NCI-H1105 treated with DMSO at 0.1 percent for 48 hours (cell line): ENCODE measurements at regions not wholly inside any gene's neighbourhood (a gene's known extent, or its start where the extent isn't known, plus 50 kb on each side); places are given as distances from the start of the nearest gene placed in this dataset.
A peak's percentile ranks its signal among the peaks of the same experiment; 100 is the strongest.

Experiments
- DNase-seq: peaks from one replicate; lab custom pipeline; 2025; lab: John Stamatoyannopoulos, UW

DNA sequence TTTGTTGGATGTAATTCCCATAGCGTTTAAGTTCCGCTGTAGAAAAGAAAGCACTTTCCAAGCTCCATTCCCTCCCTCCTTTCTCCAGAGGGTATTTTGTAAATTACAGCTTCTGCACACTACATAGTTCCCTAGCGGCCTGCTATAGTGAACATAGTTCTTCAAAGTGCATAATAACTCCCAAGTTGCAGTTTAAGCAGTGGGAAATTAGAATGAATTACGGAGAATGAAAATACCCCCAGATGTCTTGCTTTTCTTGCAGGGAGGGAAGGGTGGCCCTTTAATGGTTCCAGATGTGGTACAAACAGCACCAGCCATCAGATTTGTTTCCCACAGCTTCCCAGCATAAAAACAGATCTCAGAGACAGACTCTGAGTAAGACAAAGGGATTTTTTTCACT lies 893.9 kb downstream of the SUCLG1 start:
- DNase-seq: no peak

DNA sequence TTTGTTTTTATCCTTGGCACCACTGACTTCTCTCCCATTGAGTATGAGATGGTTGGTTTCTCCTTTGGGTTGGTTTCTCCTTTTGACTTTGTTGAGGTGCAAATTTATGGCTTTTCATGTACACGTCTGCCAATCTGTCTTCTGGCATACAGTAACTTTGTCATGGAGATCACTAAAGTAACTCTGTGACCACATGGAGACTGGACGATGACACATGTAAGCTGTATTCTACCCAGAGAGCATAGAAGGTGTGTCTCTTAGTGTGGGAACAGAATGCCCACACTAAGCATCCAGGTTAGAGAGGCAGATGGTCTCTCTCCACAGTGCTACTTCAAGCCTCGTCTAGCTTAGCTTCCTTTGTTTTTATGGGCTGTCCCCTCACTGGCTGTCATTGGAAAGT lies 897.5 kb downstream of the SUCLG1 start:
- no peak for DNase-seq

DNA sequence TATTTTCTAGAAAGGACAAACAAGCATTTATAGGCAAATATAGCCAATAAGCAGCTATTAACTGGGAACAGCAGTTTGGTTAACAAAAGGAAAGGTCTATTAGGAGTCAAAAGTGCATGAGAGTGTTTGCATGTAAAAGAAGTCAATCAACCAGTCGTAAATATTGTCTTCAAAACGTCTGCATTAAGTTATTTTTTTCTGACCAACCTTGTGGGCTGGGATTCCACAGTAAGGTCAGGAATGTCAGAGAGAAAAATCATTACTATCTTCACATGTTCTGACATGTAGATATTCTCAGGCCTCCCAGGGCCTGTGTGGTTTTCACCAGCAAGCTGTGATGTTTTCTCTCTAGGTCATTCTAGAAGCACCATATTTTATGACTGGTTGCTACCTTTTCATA lies 922.5 kb downstream of the SUCLG1 start:
- DNase-seq: no peak

DNA sequence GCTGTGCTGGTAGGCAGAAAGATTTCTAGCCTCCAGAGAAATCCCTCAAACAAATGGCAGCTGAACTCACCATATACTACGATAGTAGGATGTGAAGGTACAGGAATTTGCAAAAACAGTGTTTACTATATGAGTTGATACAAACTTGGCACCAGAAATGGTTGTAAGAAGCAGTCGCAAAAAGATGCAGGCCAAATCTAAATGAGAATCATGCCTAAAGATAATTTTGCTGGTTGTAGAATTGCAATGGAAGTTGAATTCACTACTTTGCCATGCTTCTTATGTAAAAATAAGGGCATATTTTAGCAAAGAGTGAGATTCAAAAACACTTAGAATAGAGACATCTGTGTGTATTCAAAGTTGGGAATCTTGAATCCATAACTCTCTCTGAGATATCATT lies 924.7 kb downstream of the SUCLG1 start:
- no peak for DNase-seq

DNA sequence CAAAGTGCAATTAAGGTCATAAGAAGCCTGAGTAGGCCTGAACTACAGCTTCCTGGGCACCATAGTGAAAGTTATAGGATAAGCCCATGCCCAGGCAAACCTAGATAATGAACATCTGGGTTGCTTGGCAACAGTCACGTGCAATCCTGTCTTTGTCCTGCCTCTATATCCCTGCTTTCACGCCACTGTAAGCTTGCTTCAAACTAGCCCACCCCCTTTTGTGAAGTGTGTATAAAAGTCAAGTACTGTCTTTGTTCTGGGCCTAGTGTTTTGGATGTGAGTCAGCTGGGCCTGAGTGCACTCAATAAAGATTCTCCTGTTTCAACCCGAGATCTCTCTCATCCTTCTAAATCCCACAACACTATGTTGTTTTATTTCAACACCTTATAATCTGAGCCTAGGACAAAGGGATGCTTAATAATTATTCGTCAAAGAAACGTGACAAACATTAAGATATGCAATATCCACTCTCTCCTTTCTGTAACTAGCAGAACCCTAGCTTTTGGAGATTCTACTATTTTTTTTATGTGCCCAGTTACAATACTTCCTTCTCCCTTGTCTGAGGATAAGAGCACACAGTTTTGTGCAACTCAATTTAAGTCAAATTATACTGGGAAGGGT lies 927.8 kb downstream of the SUCLG1 start:
- no peak for DNase-seq

DNA sequence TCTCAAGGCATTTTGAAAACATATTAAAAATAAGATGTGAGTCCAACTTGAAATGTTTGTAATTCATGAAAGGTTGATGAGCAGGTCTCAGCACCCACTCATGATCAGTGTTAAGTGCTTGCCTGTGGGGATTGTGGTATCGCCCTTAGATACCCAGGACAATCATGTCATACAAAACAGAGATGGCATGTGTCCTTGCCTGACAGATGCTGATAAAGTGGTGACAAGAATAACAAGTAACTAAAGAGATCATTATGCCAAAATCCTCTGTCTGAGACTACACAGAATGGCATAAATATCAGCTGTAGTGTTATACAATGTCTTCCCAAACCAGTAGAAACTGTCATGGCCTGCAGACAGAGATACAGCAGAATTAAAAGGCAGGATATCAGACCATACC lies 930.3 kb downstream of the SUCLG1 start:
- DNase-seq: no peak

DNA sequence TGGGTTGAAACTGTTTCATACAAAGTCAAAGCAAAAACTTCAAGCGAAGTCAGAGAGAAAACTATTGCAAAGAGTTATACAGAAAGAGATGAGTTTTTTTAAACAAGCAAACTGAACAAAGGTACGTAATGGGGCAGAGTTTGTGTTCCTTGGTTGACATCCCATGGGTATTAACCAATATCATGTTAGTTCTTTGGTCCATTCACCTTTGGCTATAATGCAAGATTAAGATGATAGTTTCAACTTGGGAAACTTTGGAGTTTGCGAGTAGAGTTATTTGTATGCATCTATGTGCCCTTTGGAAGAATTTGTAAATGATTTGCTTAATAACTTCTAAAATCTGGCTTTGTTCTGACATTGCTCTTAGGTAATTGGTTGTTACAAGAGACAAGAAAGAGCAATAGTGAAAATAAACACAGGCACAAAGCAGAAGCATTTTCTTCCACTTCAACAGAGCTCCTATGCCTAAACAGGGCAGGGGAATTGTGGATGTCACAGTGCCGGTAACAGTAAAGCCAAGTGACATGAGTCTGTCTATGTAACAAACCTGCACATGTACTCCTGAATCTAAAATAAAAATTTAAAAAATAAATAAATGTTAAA lies 936.1 kb downstream of the SUCLG1 start:
- no peak for DNase-seq

DNA sequence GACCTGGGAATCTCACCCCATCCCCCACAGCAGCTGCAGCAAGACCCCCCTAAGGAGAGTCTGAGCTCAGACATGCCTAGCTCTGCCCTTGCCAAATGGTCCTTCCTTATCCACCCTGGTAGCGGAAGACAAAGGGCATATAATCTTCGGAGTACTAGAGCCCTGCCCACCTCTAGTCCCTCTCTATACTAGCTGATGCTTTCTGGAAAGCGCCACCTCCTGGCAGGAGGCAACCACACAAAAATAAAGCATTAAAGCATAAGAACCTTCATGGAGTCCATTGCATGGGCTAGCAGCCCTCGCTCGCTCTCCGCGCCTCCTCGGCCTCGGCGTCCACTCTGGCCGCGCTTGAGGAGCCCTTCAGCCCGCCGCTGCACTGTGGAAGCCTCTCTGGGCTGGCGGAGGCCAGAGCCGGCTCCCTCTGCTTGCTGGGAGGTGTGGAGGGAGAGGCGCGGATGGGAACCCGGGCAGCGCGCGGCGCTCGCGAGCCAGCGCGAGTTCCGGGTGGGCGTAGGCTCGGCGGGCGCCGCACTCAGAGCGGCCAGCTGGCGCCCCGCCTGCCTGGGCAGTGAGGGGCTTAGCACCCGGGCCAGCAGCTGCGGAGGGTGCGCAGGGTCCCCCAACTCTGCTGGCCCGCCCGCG lies 941.2 kb downstream of the SUCLG1 start:
- DNase-seq: no peak

DNA sequence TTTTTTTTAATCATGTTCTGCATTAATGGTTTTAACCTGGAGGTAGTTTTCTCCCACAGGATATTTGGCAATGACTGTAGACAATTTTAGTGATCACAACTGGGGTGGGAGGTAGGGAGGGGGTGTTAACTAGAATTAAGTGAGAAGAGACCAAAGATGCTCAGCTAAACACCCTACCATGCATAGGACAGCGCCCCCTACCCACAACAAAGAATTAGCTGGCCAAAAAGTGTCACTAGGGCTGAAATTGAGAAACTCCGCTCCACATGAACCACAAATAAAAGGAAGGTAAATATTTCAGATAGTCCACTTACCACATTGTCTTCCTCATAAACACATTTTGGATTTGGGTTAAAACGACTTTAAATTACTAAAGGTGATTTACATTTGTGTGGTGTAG lies 942.6 kb downstream of the SUCLG1 start:
- DNase-seq: no peak

DNA sequence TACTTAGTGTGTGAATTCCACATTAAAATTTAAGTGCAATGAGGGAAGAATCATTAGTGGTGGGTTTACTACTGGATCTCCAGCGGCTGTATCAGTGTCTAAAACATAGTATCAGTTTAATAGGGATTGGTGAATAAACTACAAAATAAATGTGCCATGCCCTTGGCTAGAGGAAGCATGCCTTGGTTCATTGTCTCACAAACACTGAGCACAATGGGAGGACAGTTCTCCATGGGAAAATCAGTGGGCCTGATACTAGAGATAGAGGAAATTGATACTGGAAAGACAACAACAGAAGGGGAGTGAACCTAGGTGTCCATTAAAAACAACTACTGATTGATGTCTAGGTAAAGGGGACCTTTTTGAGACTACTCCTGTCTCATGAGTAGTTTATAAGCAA lies 971.6 kb downstream of the SUCLG1 start:
- DNase-seq: no peak

DNA sequence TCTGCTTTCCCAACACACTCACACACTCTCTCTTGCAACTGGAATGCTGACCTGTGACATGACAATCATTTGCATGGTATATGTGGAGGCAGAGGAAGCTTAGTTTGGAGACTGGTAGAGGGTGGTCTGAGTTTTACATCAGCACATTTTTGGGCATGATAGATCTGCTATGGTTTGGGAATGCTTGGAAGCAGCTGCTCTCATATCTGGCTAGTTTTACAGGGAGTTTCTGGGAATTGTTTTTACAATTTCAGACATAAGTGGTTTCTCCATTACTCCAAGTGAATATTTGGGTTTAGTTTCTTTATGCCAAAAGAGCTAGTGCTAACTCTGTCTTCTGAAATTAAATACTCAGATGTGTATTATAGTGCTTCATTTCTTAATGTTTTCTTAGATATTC lies 977.6 kb downstream of the SUCLG1 start:
- DNase-seq: no peak

DNA sequence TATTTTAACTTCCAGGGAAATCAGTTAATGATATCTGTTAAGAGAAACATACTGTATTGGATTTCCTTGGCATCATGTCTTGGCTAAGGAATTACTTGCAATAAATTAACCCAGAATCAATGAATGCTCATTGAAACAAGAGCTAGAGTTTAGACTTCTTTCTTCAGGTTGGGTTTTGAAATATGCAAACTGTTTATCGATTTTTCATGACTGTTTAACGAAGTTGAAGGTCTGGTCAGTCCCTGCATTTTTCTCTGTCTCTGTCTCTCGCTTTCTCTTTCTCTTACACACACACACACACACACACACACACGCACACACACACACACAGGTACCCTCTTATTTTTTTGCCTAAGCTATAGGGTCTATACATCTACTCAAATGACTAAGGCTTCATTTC lies 981.0 kb downstream of the SUCLG1 start:
- DNase-seq: no peak

DNA sequence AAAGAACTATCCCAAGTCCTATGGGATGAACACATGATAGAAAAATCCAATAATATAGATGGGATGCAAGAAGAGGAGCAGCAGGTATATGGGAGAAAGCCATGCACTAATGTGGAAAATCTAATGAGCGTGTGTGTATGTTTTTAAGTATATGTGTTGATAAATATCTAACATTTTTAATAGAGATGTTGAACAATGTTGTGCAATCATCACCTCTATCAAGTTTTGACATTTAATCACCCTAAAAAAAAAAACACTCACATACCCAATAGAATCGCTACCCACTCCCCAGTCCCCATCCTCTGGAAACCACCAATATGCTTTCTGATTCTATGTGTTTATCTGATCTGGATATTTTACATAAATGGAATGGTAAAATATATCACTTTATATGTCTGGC lies 983.7 kb downstream of the SUCLG1 start:
- DNase-seq: no peak

DNA sequence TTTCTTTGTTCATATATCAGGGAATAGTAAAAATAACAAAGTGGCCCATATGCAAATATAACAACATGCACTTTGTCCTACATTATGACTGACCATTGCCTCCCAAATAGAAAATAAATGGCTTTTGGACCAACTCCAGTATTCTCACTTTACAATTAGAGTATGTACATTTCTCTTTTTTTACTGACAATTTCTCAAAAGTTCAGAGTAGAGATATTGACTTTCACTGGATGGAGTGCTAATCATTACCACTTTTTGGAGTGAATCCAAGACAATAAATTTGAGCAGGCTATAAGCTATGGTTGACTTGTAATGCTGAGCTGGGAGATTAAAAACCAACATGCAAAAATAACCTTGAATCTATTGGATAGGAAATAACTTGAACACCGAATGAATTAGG lies 987.4 kb downstream of the SUCLG1 start:
- peak; percentile 23 for DNase-seq

DNA sequence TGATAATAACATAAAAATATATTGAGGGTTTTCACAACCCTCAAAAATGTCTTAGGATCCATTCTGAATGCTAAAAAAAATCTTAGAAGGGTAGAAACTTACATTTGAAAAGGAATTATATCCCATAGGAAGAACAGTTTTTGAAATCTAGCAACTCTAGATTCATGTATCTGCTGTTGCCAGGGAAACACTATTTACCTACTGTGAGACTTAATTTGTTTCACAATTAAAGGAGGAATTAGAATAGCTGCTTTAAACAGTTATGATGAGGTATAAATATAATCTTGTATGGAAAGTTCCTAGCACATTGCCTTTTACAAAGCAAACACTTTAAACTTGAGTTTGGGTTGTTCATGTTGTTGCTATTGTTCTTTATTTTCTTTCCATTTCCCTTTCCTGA lies 988.2 kb downstream of the SUCLG1 start:
- no peak for DNase-seq

DNA sequence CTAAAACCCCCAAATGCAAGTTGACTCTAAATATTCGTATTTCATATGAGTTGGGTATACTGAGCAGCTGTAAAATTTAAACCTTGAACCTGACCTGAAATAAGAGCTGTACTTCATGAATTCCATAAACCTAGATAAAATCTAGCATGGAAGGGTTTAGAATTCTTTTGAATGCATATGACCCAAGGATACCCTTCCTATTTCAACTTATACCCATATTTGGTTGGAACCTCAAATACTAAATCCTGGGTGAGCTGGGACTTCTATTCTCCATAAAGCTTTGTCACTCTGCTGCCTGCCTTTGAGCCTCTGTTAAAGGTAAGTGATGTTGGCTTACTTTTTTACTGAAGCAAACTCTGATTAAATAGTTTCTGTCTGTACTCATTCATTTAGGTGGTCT lies 994.6 kb downstream of the SUCLG1 start:
- no peak for DNase-seq

DNA sequence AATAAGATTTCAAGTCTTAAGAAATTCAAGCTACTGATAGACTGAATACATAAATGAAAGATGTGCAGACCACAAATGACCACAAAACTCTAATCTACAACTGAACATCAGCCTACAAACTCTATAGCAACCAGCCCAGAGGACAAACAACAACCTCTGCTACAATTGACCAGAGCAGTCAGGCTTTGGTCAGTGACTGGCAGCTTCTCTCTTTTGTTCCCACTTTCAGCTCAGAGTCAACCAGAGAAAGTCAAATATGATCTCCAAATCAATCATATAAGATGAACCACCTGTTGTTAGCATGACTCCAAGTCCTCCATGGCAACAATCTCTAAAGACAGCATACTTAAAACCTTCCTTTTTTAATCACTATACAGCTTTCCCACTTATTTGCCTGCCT lies 996.2 kb downstream of the SUCLG1 start:
- no peak for DNase-seq

DNA sequence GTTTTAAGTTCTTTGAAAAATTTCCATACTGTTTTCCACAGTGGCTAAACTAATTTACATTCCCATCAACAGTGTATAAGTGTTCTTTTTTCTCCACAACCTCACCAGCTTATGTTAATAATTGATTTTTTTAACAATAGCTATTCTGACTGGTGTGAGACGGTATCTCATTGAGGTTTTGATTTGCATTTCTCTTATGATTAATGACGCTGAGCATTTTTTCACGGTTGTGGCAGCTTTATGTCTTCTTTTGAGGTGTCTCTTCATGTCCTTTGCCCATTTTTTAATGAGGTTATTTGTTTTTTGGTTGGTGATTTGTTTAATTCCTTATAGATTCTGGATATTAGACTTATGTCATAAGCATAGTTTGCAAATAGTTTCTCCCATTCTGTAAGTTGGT lies 997.9 kb downstream of the SUCLG1 start:
- no peak for DNase-seq

DNA sequence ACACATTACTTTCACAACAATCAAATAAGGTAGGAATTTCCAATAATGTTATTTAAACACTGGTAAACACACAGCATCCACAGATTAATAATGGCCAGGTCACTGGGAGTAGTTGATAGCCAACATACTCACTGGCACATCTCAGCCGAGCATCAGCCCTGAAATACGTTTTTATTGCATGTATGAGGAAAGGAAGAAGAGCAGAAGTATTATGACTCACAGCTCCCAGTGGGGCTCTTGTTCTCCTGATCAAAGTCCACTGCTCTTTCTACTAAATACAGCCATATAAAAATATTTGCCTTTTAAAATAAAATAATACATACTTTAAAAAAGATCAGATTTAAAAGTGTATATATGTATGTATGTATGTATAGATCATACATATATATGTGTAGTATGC lies 999.6 kb downstream of the SUCLG1 start:
- no peak for DNase-seq

DNA sequence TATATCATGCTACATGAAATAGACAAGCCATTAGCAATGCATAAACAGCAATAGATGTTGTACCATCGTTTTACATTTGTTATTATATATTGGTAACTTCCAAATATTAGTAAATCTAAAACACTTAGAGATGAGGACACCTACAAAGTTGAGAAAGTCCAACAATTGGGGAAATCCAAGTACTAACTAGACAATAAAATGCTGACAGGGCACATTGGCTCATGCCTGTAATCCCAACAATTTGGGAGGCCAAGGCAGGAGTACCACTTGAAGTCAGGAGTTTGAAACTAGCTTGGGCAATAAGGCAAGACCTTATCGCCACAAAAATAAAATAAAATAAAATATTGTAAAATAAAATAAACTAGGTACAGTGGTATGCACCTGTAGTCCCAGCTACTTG lies 1023.1 kb downstream of the SUCLG1 start:
- DNase-seq: no peak

DNA sequence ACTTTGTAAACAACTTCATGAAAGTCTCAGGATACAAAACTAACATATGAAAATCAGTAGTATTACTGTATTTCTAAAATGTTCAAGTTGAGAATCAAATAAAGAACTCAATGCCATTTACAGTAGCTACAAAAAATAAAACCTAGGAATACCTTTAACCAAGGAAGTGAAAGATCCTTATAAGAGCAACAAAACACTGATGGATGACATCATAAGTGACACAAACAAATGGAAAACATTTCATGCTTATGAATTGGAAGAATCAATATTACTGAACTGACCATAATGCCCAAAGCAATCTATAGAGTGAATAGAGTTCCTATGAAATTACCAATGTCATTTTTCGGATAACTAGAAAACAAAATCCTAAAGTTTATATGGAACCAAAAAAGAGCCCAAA lies 1038.1 kb downstream of the SUCLG1 start:
- DNase-seq: no peak

DNA sequence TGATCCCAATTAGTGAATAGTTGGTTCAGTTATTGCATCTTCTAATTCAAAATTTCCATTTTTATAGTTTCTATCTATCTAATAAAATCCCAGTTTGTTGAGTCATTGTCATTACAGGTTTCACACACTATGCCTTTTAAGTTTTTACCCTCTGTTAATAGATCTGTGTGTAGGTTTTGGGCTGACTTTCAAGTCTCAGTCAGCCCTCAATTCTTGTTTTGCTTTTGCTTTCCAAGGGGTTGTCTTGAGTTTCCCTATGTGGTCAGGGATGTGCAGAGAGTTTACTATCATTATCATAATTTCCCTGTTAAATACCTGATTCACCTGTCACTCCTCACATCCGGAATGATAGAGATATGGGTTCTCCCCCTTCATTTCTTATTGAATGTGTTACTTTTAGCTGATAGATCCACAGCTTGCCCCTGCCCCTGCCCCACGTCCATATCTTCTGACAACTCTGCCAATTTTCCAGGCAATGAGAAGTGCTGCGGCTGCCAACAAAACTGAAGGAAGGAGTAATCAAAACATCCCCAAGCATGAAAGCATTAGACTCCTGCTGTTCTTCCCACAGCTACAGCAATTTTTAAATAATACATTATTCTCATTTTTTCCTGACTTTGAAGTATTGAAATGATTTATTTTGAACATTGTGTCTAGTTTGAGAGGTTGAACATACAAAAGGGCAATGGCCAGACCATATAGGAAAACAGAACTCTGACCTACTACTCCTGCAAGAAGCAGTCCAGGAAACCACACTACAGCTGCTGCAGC lies 1064.8 kb downstream of the SUCLG1 start:
- no peak for DNase-seq

DNA sequence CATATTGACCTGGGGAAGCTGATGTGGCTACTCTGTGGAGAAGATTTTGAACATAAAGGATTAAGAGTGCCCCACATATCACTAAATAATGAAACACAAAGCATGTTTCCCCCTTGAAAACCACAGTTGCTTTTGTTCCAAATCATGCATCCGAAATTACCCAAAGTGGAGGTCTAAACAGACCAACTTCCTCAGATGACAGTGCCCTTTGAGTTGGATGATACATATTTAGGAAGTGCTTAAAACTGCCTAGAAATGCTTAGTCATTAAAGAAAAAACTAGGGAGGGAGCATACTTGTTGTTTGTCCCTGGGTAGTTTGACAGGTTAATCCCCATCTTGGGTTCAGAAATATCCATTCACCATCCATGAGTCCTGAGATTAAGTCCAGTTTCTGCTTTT lies 1070.3 kb downstream of the SUCLG1 start:
- DNase-seq: no peak
